Sciatic nerve (tissue), 2 donors: ENCODE measurements at regions not wholly inside any gene's neighbourhood (a gene's known extent, or its start where the extent isn't known, plus 50 kb on each side); places are given as distances from the start of the nearest gene placed in this dataset.
"Not testable (repeated sequence)": the region's sequence is repeated elsewhere in the genome, so short reads cannot be mapped to it uniquely, and the experiment has no call there.

Experiments used
- ATAC-seq: fragments of 200-7000 bp; cut with Tn5 transposase; one replicate; pipeline ENCODE4 v1.9.1; 2020; ENCODE audit warnings: mild to moderate bottlenecking, moderate library complexity
- DNase-seq: peaks from one replicate; pipeline ENCODE4 v3.0.0-alpha.2; 2020; ENCODE audit warnings: low spot score
- intact Hi-C: fragments of 100-400 bp; cut with DNase I; formaldehyde crosslinking; loops from one replicate; pipeline ENCODE4 v1.14.2; 2022
- donor health status: DM: no; HTN: no; CAD: no.
- donor health status: DM: no; HTN: no; CAD: no.

GRCh38 chr12:105862163-105862821 is 276.5 kb downstream of the NUAK1 start:
- intact Hi-C loops = no loop called here
- no peak for DNase-seq
- no peak for ATAC-seq

GRCh38 chr12:105864316-105864715 is 274.4 kb downstream of the NUAK1 start:
- DNase-seq = no peak
- no peak for ATAC-seq
- intact Hi-C loops = no loop called here

- no peak for ATAC-seq
- no peak for DNase-seq
- intact Hi-C loops = no loop called here
Observed at GRCh38 chr12:105864901-105865300, 273.9 kb downstream of the NUAK1 start.

- intact Hi-C loops = no loop called here
- ATAC-seq (no peak), DNase-seq (no peak)
Observed at GRCh38 chr12:105865886-105866285, 272.9 kb downstream of the NUAK1 start.

GRCh38 chr12:105874121-105874520 is 264.6 kb downstream of the NUAK1 start:
- ATAC-seq (no peak), DNase-seq (no peak)
- intact Hi-C loops = no loop called here

- DNase-seq (no peak), ATAC-seq (no peak)
- intact Hi-C loops = no loop called here
Observed at GRCh38 chr12:105876396-105876927, 262.3 kb downstream of the NUAK1 start.

GRCh38 chr12:105878964-105879363 is 259.8 kb downstream of the NUAK1 start:
- DNase-seq (no peak), ATAC-seq (no peak)
- intact Hi-C loops = no loop called here

GRCh38 chr12:105880824-105881388 is 257.8 kb downstream of the NUAK1 start:
- ATAC-seq (no peak), DNase-seq (no peak)
- intact Hi-C loops = no loop called here

- no peak for DNase-seq
- intact Hi-C loops = no loop called here
- ATAC-seq = peak; percentile 96
Observed at GRCh38 chr12:105882404-105882803, 256.4 kb downstream of the NUAK1 start.

- intact Hi-C loops = no loop called here
- DNase-seq (no peak), ATAC-seq (no peak)
Observed at GRCh38 chr12:105887131-105887530, 251.6 kb downstream of the NUAK1 start.

GRCh38 chr12:105888696-105889095 is 250.1 kb downstream of the NUAK1 start:
- no peak for ATAC-seq
- intact Hi-C loops = no loop called here
- DNase-seq = no peak

GRCh38 chr12:105892362-105892910 is 246.3 kb downstream of the NUAK1 start:
- intact Hi-C loops = no loop called here
- DNase-seq (no peak), ATAC-seq (no peak)

GRCh38 chr12:105895197-105895832 is 243.4 kb downstream of the NUAK1 start:
- ATAC-seq, DNase-seq, intact Hi-C loops: not testable (repeated sequence)

- intact Hi-C loops = no loop called here
- no peak for ATAC-seq
Observed at GRCh38 chr12:105897311-105897725, 241.4 kb downstream of the NUAK1 start.

GRCh38 chr12:105898271-105898670 is 240.5 kb downstream of the NUAK1 start:
- DNase-seq, ATAC-seq, intact Hi-C loops: not testable (repeated sequence)

More at GRCh38 chr12:105897311-105897725, 241.4 kb downstream of the NUAK1 start:
- DNase-seq = no peak

- DNase-seq = no peak
- intact Hi-C loops = no loop called here
Observed at GRCh38 chr12:105899589-105899988, 239.2 kb downstream of the NUAK1 start.

GRCh38 chr12:105906561-105906960 is 232.2 kb downstream of the NUAK1 start:
- DNase-seq = no peak
- ATAC-seq = peak; percentile 24
- intact Hi-C loops = no loop called here

More at GRCh38 chr12:105899589-105899988, 239.2 kb downstream of the NUAK1 start:
- ATAC-seq = no peak

- ATAC-seq = no peak
- intact Hi-C loops = no loop called here
- DNase-seq = no peak
Observed at GRCh38 chr12:105907982-105908381, 230.8 kb downstream of the NUAK1 start.

GRCh38 chr12:105910030-105910429 is 228.7 kb downstream of the NUAK1 start:
- ATAC-seq = no peak
- DNase-seq = no peak
- intact Hi-C loops = no loop called here

GRCh38 chr12:105911966-105912365 is 226.8 kb downstream of the NUAK1 start:
- DNase-seq (no peak), ATAC-seq (no peak)
- intact Hi-C loops = no loop called here
